ENCODE measurements at regions not wholly inside any gene's neighbourhood (a gene's known extent, or its start where the extent isn't known, plus 50 kb on each side); places are given as distances from the start of the nearest gene placed in this dataset.

GRCh38 chr13:44118881-44119280, 239.2 kb downstream of the LACC1 start:
- TF ChIP-seq CTCF (IDR thresholded peaks at IDR 0.05) = no peak

GRCh38 chr13:44120043-44120442, 240.3 kb downstream of the LACC1 start:
- TF ChIP-seq CTCF (IDR thresholded peaks at IDR 0.05) = no peak

- TF ChIP-seq CTCF (IDR thresholded peaks at IDR 0.05) = no peak
These were observed 241.4 kb downstream of the LACC1 start for GRCh38 chr13:44120849-44121755.

GRCh38 chr13:44124352-44124751, 244.6 kb downstream of the LACC1 start:
- TF ChIP-seq CTCF (IDR thresholded peaks at IDR 0.05) = no peak

- no peak for TF ChIP-seq CTCF (IDR thresholded peaks at IDR 0.05)
These were observed 246.3 kb downstream of the LACC1 start for GRCh38 chr13:44125943-44126469.

GRCh38 chr13:44128552-44129001, 245.0 kb upstream of the SERP2 start:
- TF ChIP-seq CTCF (IDR thresholded peaks at IDR 0.05) = no peak

- no peak for TF ChIP-seq CTCF (IDR thresholded peaks at IDR 0.05)
These were observed 244.2 kb upstream of the SERP2 start for GRCh38 chr13:44129418-44129817.

Data from LNCAP (cell line).